ENCODE measurements at regions not wholly inside any gene's neighbourhood (a gene's known extent, or its start where the extent isn't known, plus 50 kb on each side); places are given as distances from the start of the nearest gene placed in this dataset.
A peak's percentile ranks its signal among the peaks of the same experiment; 100 is the strongest.

GRCh38 chr12:84054811-84055210 lies 857.8 kb downstream of the SLC6A15 start:
- no peak for TF ChIP-seq CTCF (conservative IDR thresholded peaks at IDR 0.05; ENCODE audit: low read depth, low read length)
- TF ChIP-seq RAD21 (IDR thresholded peaks at IDR 0.05; ENCODE audit: low read length): no peak
- TF ChIP-seq POLR2A (IDR thresholded peaks at IDR 0.05; ENCODE audit: low read depth, low read length): no peak
- no peak for TF ChIP-seq RFX5 (IDR thresholded peaks at IDR 0.05; ENCODE audit: low read depth, low read length)
- no peak for TF ChIP-seq MXI1 (IDR thresholded peaks at IDR 0.05; ENCODE audit: borderline replicate concordance, low read depth, low read length)
- no peak for TF ChIP-seq USF2 (IDR thresholded peaks at IDR 0.05; ENCODE audit: low read depth, low read length)
- TF ChIP-seq CEBPB (IDR thresholded peaks at IDR 0.05; ENCODE audit: low read depth, low read length): no peak
- TF ChIP-seq NFE2L2 (IDR thresholded peaks at IDR 0.05; ENCODE audit: low read depth, low read length): no peak
- no peak for TF ChIP-seq SMC3 (IDR thresholded peaks at IDR 0.05; ENCODE audit: low read depth, low read length)
- no peak for TF ChIP-seq BHLHE40 (IDR thresholded peaks at IDR 0.05; ENCODE audit: low read depth, low read length)
- TF ChIP-seq CHD1 (IDR thresholded peaks at IDR 0.05; ENCODE audit: low read depth, low read length): no peak
- no peak for TF ChIP-seq RCOR1 (IDR thresholded peaks at IDR 0.05; ENCODE audit: insufficient replicate concordance, low read length)
- no peak for TF ChIP-seq MAZ (IDR thresholded peaks at IDR 0.05; ENCODE audit: borderline replicate concordance, low read depth, low read length)
- TF ChIP-seq MAFK (IDR thresholded peaks at IDR 0.05; ENCODE audit: low read depth, low read length): peak; percentile 68

All from IMR-90 (cell line).